ENCODE measurements at regions not wholly inside any gene's neighbourhood (a gene's known extent, or its start where the extent isn't known, plus 50 kb on each side); places are given as distances from the start of the nearest gene placed in this dataset.

DNA sequence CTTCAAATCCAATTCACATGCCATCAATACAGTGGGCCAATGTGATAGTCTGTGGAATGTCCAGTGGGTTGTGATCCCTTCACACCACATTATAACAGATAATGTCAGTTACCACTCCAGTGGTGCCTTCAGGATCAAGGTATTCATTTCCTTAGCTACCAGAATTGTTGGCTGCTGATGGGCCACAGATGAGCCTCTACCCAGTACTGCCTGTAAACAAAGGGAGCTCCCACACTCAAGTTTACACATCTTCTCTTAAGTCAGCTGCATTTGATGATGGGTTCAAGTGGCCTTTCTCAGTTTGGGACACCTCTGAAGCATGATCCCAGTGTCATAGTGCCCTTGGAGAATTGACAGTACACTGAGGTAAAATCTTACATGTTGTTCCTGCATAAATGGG lies 477.0 kb upstream of the CD180 start:
- Histone ChIP-seq H3K27ac (no peak overlapping the region), H3K36me3 (no peaks in the 10 kb centered on the region), H3K27me3 (no peaks in the 10 kb centered on the region), H3K4me1 (no peaks in the 10 kb centered on the region), H3K9ac (ENCODE audit: low read depth in 2 of 2, low read length in 2 of 2) (no peak overlapping the region), H3K9me3 (no peaks in the 10 kb centered on the region), H3K4me3 (no peak overlapping the region)
- no peak for DNase-seq
- intact Hi-C loops (cut with DNase I), result no loop called here
- no peak for TF ChIP-seq CTCF (IDR thresholded peaks at IDR 0.05)

- Histone ChIP-seq H3K9ac (ENCODE audit: low read depth in 2 of 2, low read length in 2 of 2) (no peak overlapping the region), H3K9me3 (no peaks in the 10 kb centered on the region), H3K36me3 (no peaks in the 10 kb centered on the region), H3K27me3 (no peaks in the 10 kb centered on the region), H3K4me3 (no peak overlapping the region), H3K27ac (no peak overlapping the region), H3K4me1 (no peaks in the 10 kb centered on the region)
- intact Hi-C loops (cut with DNase I), result no loop called here
- no peak for TF ChIP-seq CTCF (IDR thresholded peaks at IDR 0.05)
- no peak for DNase-seq
Measured at GRCh38 chr5:67673180-67673579, 476.6 kb upstream of the CD180 start.

DNA sequence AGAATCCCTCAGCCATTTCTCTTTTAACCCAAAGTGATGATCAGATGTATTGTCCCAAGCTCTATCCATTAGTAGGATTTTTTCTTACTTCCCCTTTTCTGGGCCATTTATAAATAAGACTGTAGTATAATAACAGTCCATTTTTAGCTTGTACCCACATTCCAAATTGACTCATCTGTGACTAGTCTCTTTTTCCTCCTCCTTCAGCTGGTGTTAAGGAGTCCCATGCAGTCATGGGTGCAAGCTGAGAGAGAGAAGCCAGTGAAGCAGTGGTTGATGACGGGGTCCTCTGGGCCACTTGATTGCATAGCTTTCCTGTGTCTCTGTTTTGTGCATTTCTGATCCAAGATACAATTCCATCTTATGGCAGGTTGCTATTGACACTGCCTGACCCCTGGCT lies 476.0 kb upstream of the CD180 start:
- DNase-seq, result no peak
- Histone ChIP-seq H3K9ac (ENCODE audit: low read depth in 2 of 2, low read length in 2 of 2) (no peak overlapping the region), H3K36me3 (no peaks in the 10 kb centered on the region), H3K4me1 (no peaks in the 10 kb centered on the region), H3K4me3 (no peak overlapping the region), H3K27me3 (no peaks in the 10 kb centered on the region), H3K27ac (no peak overlapping the region), H3K9me3 (no peaks in the 10 kb centered on the region)
- TF ChIP-seq CTCF (IDR thresholded peaks at IDR 0.05), result no peak
- intact Hi-C loops (cut with DNase I), result no loop called here

DNA sequence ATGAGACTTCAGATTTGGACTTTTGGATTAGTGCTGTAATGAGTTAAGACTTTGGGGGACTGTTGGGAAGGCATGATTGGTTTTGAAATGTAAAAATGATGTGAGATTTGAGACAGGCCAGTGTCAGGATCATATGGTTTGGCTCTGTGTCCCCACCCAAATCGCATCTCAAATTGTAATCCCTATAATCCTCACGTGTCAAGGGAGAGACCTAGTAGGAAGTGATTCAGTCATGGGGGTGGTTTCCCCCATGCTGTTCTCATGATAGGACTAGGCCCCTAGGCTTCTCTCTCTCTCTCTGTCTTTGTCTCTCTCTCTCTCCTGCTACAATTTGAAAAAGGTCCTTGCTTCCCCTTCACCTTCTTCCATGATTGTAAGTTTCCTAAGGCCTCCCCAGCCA lies 473.3 kb upstream of the CD180 start:
- Histone ChIP-seq H3K9ac (ENCODE audit: low read depth in 2 of 2, low read length in 2 of 2) (no peak overlapping the region), H3K36me3 (no peaks in the 10 kb centered on the region), H3K27me3 (no peaks in the 10 kb centered on the region), H3K9me3 (no peaks in the 10 kb centered on the region), H3K4me3 (no peak overlapping the region), H3K27ac (no peak overlapping the region), H3K4me1 (no peaks in the 10 kb centered on the region)
- intact Hi-C loops (cut with DNase I), result no loop called here
- no peak for TF ChIP-seq CTCF (IDR thresholded peaks at IDR 0.05)
- DNase-seq, result no peak

DNA sequence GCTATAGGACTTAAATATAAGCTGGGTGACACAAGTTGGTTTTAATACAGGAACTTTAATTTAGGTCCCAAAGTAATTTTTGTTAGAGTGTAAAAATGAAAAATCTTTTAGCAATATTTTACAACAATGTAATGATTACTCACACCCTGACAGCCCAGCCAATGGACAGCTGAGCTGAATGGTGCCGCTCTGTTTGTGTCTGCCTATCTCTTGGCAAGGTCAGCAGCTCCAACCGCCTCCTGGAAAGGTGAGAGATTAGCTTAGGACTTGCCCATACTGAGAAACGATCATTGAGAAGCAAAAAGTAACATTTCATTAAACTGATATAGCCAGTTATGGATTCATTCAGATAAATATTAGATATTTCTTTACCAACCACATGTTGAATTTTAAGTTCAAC lies 463.6 kb upstream of the CD180 start:
- no peaks in the 10 kb centered on the region for H3K36me3 ChIP-seq
- no peak for TF ChIP-seq CTCF (IDR thresholded peaks at IDR 0.05)
- no peak overlapping the region for H3K9ac ChIP-seq (ENCODE audit: low read depth in 2 of 2, low read length in 2 of 2)
- H3K9me3 ChIP-seq, result no peaks in the 10 kb centered on the region
- H3K27ac ChIP-seq, result no peak overlapping the region
- no peak for DNase-seq
- no peak overlapping the region for H3K4me3 ChIP-seq
- intact Hi-C loops (cut with DNase I), result no loop called here
- no peaks in the 10 kb centered on the region for H3K27me3 ChIP-seq
- no peaks in the 10 kb centered on the region for H3K4me1 ChIP-seq

DNA sequence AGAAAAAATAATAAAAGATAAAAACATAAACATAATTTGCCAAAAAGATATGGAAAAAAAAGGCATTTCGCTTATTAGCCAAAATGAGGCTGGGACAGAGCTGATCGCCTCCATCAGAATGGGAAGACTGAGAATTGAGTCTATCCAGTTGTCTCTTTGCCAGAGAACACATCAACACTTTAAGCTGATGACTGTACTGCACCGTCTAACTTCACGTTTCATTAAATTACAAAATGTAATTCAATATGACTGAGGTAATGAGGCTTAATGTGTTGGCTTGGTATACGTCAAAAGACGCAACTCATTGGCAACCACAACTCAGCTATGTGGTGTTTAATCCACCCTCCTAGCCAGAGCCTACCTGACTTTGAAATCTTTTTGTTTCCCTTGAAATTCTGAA lies 462.7 kb upstream of the CD180 start:
- Histone ChIP-seq H3K9me3 (no peaks in the 10 kb centered on the region), H3K9ac (ENCODE audit: low read depth in 2 of 2, low read length in 2 of 2) (no peak overlapping the region), H3K4me3 (no peak overlapping the region), H3K27ac (no peak overlapping the region), H3K27me3 (no peaks in the 10 kb centered on the region), H3K4me1 (no peaks in the 10 kb centered on the region), H3K36me3 (no peaks in the 10 kb centered on the region)
- intact Hi-C loops (cut with DNase I), result no loop called here
- no peak for TF ChIP-seq CTCF (IDR thresholded peaks at IDR 0.05)
- DNase-seq, result no peak
